Peyer's patch (tissue), 4 donors: ENCODE measurements at regions not wholly inside any gene's neighbourhood (a gene's known extent, or its start where the extent isn't known, plus 50 kb on each side); places are given as distances from the start of the nearest gene placed in this dataset.

ENCODE experiments used
- POLR2A ChIP-seq, 2 donors: fragments of 450-650 bp; IDR thresholded peaks; one replicate each; pipeline ENCODE4 v1.5.1; 2017; ENCODE audit warnings: antibody characterized with exemption in 2 of 2, mild to moderate bottlenecking in 2 of 2, moderate library complexity in 2 of 2
- TF ChIP-seq, protein P1 (sequence below), 6 experiments: fragments of 450-650 bp in 4 of 6; fragments of 200-600 bp in 2 of 6; sonication (generic) in 1 of 6; IDR thresholded peaks; one replicate each; pipeline ENCODE4 v1.5.1; 2017 to 2019; ENCODE audit warnings: antibody characterized with exemption in 6 of 6, mild to moderate bottlenecking in 3 of 6, moderate library complexity in 1 of 6

DNA sequence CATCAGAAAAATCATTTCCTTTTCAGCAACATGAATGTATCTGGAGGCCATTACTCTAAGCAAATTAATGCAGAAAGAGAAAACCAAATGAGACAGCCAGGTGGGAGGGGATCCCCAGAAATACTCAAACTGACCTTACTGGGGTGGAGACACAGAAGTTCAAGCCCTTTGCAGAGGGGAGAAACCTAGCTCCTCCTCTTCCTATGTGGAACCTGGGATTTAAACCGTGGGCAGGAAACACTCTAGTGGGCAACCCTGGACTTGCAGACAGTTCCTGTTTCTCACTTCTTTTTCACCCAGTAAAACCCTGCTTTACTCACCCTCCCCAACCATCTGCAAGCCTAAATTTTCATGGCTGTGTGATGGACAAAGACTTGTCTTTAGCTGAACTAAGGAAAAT lies 61.3 kb downstream of the SLITRK6 start:
- TF ChIP-seq, protein P1, sequence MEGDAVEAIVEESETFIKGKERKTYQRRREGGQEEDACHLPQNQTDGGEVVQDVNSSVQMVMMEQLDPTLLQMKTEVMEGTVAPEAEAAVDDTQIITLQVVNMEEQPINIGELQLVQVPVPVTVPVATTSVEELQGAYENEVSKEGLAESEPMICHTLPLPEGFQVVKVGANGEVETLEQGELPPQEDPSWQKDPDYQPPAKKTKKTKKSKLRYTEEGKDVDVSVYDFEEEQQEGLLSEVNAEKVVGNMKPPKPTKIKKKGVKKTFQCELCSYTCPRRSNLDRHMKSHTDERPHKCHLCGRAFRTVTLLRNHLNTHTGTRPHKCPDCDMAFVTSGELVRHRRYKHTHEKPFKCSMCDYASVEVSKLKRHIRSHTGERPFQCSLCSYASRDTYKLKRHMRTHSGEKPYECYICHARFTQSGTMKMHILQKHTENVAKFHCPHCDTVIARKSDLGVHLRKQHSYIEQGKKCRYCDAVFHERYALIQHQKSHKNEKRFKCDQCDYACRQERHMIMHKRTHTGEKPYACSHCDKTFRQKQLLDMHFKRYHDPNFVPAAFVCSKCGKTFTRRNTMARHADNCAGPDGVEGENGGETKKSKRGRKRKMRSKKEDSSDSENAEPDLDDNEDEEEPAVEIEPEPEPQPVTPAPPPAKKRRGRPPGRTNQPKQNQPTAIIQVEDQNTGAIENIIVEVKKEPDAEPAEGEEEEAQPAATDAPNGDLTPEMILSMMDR (IDR thresholded peaks at IDR 0.05) = no peak
- no peak for TF ChIP-seq POLR2A (IDR thresholded peaks at IDR 0.05)
